ENCODE measurements at regions not wholly inside any gene's neighbourhood (a gene's known extent, or its start where the extent isn't known, plus 50 kb on each side); places are given as distances from the start of the nearest gene placed in this dataset.

DNA sequence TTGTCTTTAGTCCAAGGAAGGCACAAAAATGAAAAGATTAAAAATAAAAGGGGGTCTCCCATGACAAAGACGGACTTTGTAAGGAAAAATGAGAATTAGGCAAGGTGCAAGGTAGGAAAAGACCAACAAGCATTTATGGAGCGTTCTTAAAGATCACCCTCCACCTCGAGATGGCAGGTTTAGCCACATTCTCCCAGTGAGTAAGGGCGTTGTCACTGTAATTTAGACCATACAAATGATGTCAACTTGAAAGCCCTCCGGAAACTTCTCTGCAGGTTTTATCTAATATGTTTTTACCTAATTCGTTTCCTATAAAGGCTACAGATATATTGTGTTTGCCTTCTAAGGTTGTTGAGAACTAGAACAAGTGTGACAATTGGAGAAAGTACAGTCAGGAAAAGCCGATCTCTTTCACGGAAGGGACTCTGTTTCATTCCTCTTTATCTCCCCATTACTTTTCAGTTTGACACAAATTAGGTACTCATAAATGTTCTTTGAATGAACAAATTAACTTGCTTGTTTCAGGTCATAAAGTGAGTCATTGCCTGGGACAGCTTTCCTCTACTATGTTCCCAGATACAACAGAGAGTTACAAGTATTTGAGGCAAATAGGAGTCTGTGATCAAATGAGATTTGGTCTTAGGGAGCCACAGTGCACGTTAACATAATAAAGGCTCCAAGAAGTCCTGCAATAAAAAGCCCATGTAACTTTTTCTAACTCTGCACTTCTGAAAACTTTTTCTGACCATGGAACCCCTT, 102.6 kb upstream of the HABP2 start:
- TF ChIP-seq, protein P1, sequence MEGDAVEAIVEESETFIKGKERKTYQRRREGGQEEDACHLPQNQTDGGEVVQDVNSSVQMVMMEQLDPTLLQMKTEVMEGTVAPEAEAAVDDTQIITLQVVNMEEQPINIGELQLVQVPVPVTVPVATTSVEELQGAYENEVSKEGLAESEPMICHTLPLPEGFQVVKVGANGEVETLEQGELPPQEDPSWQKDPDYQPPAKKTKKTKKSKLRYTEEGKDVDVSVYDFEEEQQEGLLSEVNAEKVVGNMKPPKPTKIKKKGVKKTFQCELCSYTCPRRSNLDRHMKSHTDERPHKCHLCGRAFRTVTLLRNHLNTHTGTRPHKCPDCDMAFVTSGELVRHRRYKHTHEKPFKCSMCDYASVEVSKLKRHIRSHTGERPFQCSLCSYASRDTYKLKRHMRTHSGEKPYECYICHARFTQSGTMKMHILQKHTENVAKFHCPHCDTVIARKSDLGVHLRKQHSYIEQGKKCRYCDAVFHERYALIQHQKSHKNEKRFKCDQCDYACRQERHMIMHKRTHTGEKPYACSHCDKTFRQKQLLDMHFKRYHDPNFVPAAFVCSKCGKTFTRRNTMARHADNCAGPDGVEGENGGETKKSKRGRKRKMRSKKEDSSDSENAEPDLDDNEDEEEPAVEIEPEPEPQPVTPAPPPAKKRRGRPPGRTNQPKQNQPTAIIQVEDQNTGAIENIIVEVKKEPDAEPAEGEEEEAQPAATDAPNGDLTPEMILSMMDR (IDR thresholded peaks at IDR 0.05; ENCODE audit: low read length), result no peak
- TF ChIP-seq EZH2phosphoT487 (IDR thresholded peaks at IDR 0.05; ENCODE audit: low read length) (no peak), EZH2 (optimal IDR thresholded peaks at IDR 0.05; ENCODE audit: low read depth, low read length) (no peak)

All from MM.1S (cell line).